ENCODE measurements at regions not wholly inside any gene's neighbourhood (a gene's known extent, or its start where the extent isn't known, plus 50 kb on each side); places are given as distances from the start of the nearest gene placed in this dataset.
A peak's percentile ranks its signal among the peaks of the same experiment; 100 is the strongest.

DNA sequence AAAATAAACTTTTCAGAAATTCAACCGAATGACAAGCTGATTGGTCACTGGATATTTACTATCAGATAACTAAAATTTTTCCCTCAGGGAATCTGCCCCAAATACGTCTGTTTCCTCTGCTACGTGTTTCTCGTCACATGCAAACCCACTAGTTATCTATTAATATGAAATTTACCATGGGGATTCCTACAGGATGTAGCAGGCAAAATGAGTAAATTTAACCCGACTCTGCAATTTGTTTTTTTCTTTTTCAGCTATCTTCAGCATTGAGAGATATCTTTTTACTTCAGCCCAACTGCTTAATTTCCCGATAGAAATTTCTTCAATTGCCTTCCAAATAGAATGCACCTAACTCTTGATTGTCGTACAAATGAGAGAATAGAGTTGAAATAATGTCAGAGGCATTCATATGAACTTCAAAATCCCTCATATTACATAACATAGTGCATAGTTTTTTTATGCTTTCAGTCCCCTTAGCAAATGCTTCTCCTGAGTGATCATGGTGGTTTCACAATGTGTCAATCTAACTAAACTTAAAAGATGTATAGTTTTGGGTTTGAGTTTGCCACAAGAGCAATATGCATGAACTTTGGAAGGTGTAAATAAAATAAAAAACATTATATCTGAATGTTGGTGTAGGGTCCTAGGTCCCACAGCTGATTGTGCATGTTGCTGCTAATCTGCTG, 913.1 kb upstream of the GRIA3 start:
- ChIA-PET CTCF (interaction anchor here (0.6 to 1.6 kb wide), 2 partner anchors 12 to 27 kb away, joined by 3 read pairs; no protein-coding TSS in a partner anchor), RAD21 (ENCODE audit: unreplicated experiment) (interaction anchor here (0.8 to 4.2 kb wide), 2 partner anchors 9 to 407 kb away, joined by 3 to 35 read pairs; no protein-coding TSS in a partner anchor)
- 12% methylated on average over 7 of the region's 7 CpGs for WGBS (ENCODE audit: insufficient coverage, insufficient replicate concordance, low lambda C conversion rate, missing lambda C conversion rate)
- peak; percentile 6; the same call in 1 of the 2 replicates for TF ChIP-seq JUNB (IDR thresholded peaks at IDR 0.05)
- peak; percentile 56 to 58; a peak in 2 of 4 replicates for TF ChIP-seq IKZF2 (IDR thresholded peaks at IDR 0.05)
- TF ChIP-seq, protein P1, sequence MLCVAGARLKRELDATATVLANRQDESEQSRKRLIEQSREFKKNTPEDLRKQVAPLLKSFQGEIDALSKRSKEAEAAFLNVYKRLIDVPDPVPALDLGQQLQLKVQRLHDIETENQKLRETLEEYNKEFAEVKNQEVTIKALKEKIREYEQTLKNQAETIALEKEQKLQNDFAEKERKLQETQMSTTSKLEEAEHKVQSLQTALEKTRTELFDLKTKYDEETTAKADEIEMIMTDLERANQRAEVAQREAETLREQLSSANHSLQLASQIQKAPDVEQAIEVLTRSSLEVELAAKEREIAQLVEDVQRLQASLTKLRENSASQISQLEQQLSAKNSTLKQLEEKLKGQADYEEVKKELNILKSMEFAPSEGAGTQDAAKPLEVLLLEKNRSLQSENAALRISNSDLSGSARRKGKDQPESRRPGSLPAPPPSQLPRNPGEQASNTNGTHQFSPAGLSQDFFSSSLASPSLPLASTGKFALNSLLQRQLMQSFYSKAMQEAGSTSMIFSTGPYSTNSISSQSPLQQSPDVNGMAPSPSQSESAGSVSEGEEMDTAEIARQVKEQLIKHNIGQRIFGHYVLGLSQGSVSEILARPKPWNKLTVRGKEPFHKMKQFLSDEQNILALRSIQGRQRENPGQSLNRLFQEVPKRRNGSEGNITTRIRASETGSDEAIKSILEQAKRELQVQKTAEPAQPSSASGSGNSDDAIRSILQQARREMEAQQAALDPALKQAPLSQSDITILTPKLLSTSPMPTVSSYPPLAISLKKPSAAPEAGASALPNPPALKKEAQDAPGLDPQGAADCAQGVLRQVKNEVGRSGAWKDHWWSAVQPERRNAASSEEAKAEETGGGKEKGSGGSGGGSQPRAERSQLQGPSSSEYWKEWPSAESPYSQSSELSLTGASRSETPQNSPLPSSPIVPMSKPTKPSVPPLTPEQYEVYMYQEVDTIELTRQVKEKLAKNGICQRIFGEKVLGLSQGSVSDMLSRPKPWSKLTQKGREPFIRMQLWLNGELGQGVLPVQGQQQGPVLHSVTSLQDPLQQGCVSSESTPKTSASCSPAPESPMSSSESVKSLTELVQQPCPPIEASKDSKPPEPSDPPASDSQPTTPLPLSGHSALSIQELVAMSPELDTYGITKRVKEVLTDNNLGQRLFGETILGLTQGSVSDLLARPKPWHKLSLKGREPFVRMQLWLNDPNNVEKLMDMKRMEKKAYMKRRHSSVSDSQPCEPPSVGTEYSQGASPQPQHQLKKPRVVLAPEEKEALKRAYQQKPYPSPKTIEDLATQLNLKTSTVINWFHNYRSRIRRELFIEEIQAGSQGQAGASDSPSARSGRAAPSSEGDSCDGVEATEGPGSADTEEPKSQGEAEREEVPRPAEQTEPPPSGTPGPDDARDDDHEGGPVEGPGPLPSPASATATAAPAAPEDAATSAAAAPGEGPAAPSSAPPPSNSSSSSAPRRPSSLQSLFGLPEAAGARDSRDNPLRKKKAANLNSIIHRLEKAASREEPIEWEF (IDR thresholded peaks at IDR 0.05; ENCODE audit: insufficient replicate concordance, low read depth, low read length) = no peak
- TF ChIP-seq BCLAF1 (IDR thresholded peaks at IDR 0.05) = no peak
- TF ChIP-seq RUNX3 (IDR thresholded peaks at IDR 0.05; ENCODE audit: low read length) = peak; percentile 12; the same call in 1 of the 2 replicates
- TF ChIP-seq NR2C2 (IDR thresholded peaks at IDR 0.05; ENCODE audit: borderline replicate concordance, control insufficient read depth, insufficient read length, low read depth) = no peak
- no peak for TF ChIP-seq CBFB (IDR thresholded peaks at IDR 0.05; ENCODE audit: low read depth)
- peak; percentile 34 for TF ChIP-seq IKZF1 (conservative IDR thresholded peaks at IDR 0.05)
- TF ChIP-seq MEF2B (IDR thresholded peaks at IDR 0.05; ENCODE audit: partially characterized antibody, poor library complexity, severe bottlenecking) = no peak
- TF ChIP-seq, protein P2, sequence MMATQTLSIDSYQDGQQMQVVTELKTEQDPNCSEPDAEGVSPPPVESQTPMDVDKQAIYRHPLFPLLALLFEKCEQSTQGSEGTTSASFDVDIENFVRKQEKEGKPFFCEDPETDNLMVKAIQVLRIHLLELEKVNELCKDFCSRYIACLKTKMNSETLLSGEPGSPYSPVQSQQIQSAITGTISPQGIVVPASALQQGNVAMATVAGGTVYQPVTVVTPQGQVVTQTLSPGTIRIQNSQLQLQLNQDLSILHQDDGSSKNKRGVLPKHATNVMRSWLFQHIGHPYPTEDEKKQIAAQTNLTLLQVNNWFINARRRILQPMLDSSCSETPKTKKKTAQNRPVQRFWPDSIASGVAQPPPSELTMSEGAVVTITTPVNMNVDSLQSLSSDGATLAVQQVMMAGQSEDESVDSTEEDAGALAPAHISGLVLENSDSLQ (IDR thresholded peaks at IDR 0.05) = peak; percentile 84
- no peak for TF ChIP-seq CHD4 (IDR thresholded peaks at IDR 0.05)
- TF ChIP-seq RELB (IDR thresholded peaks at IDR 0.05; ENCODE audit: low read depth) = peak; percentile 44; the same call in 1 of the 2 replicates

More for the DNA sequence above, 913.1 kb upstream of the GRIA3 start:
- Histone ChIP-seq H3K27me3 (replicated peaks in 1 of 2; ENCODE audit: control insufficient read depth in 2 of 2, insufficient read depth in 2 of 2, low read length in 1 of 2) (no peaks in the 10 kb centered on the region), H4K20me1 (ENCODE audit: control insufficient read depth, insufficient read depth) (no peaks in the 10 kb centered on the region), H3K4me3 (no peak overlapping the region), H3K79me2 (ENCODE audit: control insufficient read depth, insufficient read depth, low read length) (no peaks in the 10 kb centered on the region), H3K9ac (ENCODE audit: control insufficient read depth, insufficient read depth, low read length) (no peak overlapping the region), H3K4me2 (ENCODE audit: control insufficient read depth, insufficient read depth) (no peak overlapping the region), H2AFZ (ENCODE audit: control insufficient read depth, low read depth, low read length) (no peak overlapping the region), H3K4me1 (ENCODE audit: control insufficient read depth, insufficient read depth, low read length) (no peaks in the 10 kb centered on the region), H3K36me3 (ENCODE audit: control insufficient read depth in 2 of 2, insufficient read depth in 2 of 2, low read length in 1 of 2) (no peaks in the 10 kb centered on the region), H3K9me3 (replicated peaks; ENCODE audit: control insufficient read depth, insufficient read depth, low read length) (no peaks in the 10 kb centered on the region), H3K27ac (ENCODE audit: control insufficient read depth, insufficient read depth) (no peak overlapping the region)
- POLR2A ChIA-PET = interaction anchor here (0.7 to 2.6 kb wide), 3 partner anchors 9 to 1255 kb away, joined by 3 to 14 read pairs (median 6); no protein-coding TSS in a partner anchor
- ATAC-seq (peak; percentile 67), DNase-seq (ENCODE audit: low read depth, low spot score) (no peak), FAIRE-seq (no peak)
- SMC1A ChIA-PET (ENCODE audit: uncharacterized antibody, unreplicated experiment) = interaction anchor here (1.2 to 2.0 kb wide), 3 partner anchors 9 to 151 kb away, joined by 4 to 11 read pairs (median 4); no protein-coding TSS in a partner anchor
- in situ Hi-C loops (cut with MboI) (no loop called here), intact Hi-C loops (cut with micrococcal nuclease; ENCODE audit: unreplicated experiment) (loop anchor here (10.0 kb wide), 1 partner anchor 1134 kb away; no protein-coding TSS in a partner anchor)
- BruUV-seq (replicated peaks) = no TSS peak

Data from GM12878 (cell line).